Skeletal muscle satellite cell (primary cell): ENCODE measurements at regions not wholly inside any gene's neighbourhood (a gene's known extent, or its start where the extent isn't known, plus 50 kb on each side); places are given as distances from the start of the nearest gene placed in this dataset.

Source experiments
- H3K27me3 ChIP-seq: 2 replicates; pipeline ENCODE4 v1.7.0; 2013; ENCODE audit warnings: low read length; ENCODE audit not compliant: control insufficient read depth, insufficient read depth
- H3K36me3 ChIP-seq: 2 replicates; pipeline ENCODE4 v1.7.0; 2013; ENCODE audit warnings: mild to moderate bottlenecking, control low read depth, low read length; ENCODE audit not compliant: insufficient read depth
- H3K4me1 ChIP-seq: 2 replicates; pipeline ENCODE4 v1.7.0; 2013; ENCODE audit warnings: low read length; ENCODE audit not compliant: control insufficient read depth, insufficient read depth
- H3K4me2 ChIP-seq: 2 replicates; pipeline ENCODE4 v1.7.0; 2013; ENCODE audit warnings: mild to moderate bottlenecking, low read length
- H3K4me3 ChIP-seq: 2 replicates; pipeline ENCODE4 v1.7.0; 2013; ENCODE audit warnings: low read length
- H3K9ac ChIP-seq: 2 replicates; pipeline ENCODE4 v1.7.0; 2013; ENCODE audit warnings: mild to moderate bottlenecking, low read depth, low read length, moderate library complexity
- H3K9me3 ChIP-seq: replicated peaks from 2 replicates; pipeline ENCODE4 v1.7.0; 2013; ENCODE audit warnings: mild to moderate bottlenecking, control low read depth, low read length

DNA sequence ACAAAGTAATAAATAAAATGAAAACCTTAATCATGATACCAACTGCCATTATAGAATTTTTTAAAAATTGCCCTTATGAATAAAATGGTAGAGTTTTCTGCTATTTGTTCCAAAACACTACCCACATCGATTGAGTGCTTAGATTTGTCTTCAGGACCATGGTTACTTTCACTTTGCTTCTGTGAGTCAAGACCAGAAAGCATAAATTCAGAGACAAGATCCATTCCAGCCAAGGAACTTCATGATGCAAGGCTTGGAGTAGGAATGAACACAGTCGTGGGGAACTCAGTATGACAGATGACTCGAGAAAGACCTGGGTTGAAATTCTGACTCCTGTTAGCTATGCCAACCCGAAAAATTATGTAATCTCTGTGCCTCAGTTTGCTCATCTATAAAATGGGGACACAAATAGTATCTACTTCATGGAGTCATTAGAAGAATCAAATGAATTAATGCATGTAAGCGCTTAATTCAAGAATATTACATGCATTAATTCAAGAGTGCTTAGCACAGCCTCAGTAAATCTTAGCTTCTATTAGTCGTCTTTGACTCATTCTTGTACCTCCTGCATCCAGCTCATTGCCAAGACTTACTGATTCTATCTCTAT, 72.5 kb upstream of the MYLIP start:
- no peak overlapping the region for H3K9ac ChIP-seq
- no peaks in the 10 kb centered on the region for H3K36me3 ChIP-seq
- H3K9me3 ChIP-seq: no peaks in the 10 kb centered on the region
- peaks cover 7% of the 10 kb centered on the region for H3K27me3 ChIP-seq
- H3K4me1 ChIP-seq: no peaks in the 10 kb centered on the region
- H3K4me2 ChIP-seq: no peak overlapping the region
- H3K4me3 ChIP-seq: no peak overlapping the region

DNA sequence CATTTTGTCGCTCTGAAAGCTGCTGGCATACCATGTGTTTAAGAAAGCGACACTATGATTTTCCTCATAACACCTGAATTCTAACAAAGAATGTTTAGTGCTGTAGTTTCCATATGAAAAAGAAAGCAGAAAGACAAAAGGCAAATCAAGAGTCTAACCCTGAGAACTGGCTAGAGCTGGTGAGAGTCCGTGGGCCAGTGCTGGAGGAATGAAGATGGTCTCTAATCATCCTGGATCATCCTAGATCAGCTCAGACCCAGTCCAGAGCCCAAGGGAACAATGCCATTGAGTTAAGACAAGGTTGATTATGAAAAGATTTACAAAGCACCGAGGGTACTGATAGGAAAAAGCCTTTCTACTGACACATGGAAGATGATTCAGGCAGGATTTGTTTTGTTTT, 73.0 kb upstream of the MYLIP start:
- H3K4me1 ChIP-seq: no peaks in the 10 kb centered on the region
- no peak overlapping the region for H3K9ac ChIP-seq
- H3K4me3 ChIP-seq: no peak overlapping the region
- peaks cover 7% of the 10 kb centered on the region for H3K27me3 ChIP-seq
- H3K36me3 ChIP-seq: no peaks in the 10 kb centered on the region
- no peak overlapping the region for H3K4me2 ChIP-seq
- H3K9me3 ChIP-seq: no peaks in the 10 kb centered on the region

DNA sequence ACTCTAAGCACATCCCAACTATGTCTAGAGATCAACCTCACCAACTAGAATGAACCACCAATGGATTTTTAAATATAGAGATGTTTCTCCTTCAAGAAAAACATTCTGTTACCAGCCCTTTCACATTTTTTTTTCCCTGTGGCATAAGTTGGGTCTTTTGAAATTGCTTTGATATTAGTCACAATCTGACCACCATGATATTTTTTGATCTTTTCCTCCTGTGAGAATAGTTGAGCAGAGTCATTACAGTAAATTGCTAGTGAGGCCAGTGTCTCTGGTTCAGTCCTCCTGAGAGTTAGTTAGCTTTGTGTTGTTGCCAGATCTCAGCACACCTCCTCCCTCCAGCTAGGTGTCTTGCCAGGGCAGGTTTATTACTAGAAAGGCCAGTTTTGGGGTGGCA, 79.7 kb upstream of the MYLIP start:
- no peaks in the 10 kb centered on the region for H3K4me1 ChIP-seq
- no peak overlapping the region for H3K9ac ChIP-seq
- no peaks in the 10 kb centered on the region for H3K27me3 ChIP-seq
- H3K36me3 ChIP-seq: no peaks in the 10 kb centered on the region
- no peak overlapping the region for H3K4me3 ChIP-seq
- no peak overlapping the region for H3K4me2 ChIP-seq
- H3K9me3 ChIP-seq: no peaks in the 10 kb centered on the region

DNA sequence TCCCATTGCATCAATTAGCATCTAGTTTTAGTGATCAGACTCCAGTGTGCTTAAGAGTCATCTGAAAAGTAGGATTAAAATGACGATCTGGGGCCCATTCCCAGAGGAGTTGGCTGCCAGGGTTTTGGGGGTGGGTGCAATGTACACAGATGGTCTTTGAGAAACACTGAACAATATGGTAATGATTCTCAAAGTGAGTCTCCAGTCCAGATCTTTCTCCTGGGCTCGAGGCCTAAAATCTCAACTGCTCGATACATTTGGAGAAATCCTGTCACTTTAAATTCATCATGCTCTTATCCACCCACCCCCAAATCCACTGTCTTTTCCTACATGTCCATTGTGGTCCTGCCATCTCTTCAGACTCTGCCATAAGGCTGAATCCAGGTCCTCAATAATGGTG, 80.7 kb upstream of the MYLIP start:
- no peaks in the 10 kb centered on the region for H3K36me3 ChIP-seq
- no peak overlapping the region for H3K4me2 ChIP-seq
- H3K9ac ChIP-seq: no peak overlapping the region
- H3K27me3 ChIP-seq: no peaks in the 10 kb centered on the region
- H3K9me3 ChIP-seq: no peaks in the 10 kb centered on the region
- no peaks in the 10 kb centered on the region for H3K4me1 ChIP-seq
- H3K4me3 ChIP-seq: no peak overlapping the region

DNA sequence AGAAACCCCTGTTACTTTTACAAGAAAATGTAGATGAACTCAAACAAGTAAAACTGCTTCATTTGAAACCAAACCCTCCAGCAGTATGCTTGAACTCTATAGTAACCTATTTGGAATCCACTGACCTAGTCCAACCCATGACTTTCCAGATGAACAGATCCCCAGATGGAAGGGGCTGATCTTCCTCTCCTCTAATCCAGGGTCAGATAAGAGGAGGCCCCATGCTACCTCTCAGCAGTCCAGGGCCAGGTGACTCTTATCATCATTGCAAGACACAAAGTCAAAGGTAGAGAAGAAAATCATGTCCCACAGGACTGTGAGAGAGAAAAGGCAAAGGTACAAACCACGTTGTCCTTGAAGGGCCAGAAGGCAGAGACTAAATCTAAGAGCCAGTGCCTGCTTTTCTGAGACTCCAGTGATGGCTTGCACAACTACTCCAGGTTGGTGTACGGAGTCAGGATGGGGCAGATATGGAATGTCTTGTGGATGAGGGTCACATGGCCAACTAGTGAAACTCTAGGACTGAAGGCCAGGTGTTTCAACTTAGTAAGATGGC, 81.4 kb upstream of the MYLIP start:
- Histone ChIP-seq H3K4me3 (no peak overlapping the region), H3K9me3 (no peaks in the 10 kb centered on the region), H3K4me1 (no peaks in the 10 kb centered on the region), H3K9ac (no peak overlapping the region), H3K4me2 (no peak overlapping the region), H3K27me3 (no peaks in the 10 kb centered on the region), H3K36me3 (no peaks in the 10 kb centered on the region)

- no peak overlapping the region for H3K4me3 ChIP-seq
- H3K9me3 ChIP-seq: no peaks in the 10 kb centered on the region
- H3K4me2 ChIP-seq: no peak overlapping the region
- no peaks in the 10 kb centered on the region for H3K27me3 ChIP-seq
- H3K4me1 ChIP-seq: no peaks in the 10 kb centered on the region
- no peak overlapping the region for H3K9ac ChIP-seq
- H3K36me3 ChIP-seq: no peaks in the 10 kb centered on the region
Observed at GRCh38 chr6:16045238-16045637, 83.6 kb upstream of the MYLIP start.

DNA sequence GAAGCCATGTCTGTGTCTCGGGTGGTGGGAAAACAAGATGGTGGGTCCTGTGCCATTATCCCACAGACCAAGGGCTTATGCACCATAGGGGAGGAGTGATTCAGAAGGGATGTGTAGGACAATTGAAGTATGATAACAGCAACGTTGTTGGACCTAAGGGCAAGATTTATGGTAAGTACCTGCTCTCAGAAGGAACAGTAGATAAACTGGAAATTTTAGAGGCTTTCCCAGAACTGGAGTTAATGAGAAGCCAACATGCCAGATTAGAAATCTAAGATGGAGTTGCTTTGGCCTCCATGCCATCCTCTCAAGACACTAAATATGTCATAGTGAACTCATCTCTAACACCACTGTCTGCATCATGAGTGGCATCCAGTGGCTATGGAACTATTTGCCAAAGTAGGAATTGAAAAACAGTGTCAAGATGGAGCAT, 84.7 kb upstream of the MYLIP start:
- Histone ChIP-seq H3K9me3 (no peaks in the 10 kb centered on the region), H3K4me2 (no peak overlapping the region), H3K27me3 (no peaks in the 10 kb centered on the region)

DNA sequence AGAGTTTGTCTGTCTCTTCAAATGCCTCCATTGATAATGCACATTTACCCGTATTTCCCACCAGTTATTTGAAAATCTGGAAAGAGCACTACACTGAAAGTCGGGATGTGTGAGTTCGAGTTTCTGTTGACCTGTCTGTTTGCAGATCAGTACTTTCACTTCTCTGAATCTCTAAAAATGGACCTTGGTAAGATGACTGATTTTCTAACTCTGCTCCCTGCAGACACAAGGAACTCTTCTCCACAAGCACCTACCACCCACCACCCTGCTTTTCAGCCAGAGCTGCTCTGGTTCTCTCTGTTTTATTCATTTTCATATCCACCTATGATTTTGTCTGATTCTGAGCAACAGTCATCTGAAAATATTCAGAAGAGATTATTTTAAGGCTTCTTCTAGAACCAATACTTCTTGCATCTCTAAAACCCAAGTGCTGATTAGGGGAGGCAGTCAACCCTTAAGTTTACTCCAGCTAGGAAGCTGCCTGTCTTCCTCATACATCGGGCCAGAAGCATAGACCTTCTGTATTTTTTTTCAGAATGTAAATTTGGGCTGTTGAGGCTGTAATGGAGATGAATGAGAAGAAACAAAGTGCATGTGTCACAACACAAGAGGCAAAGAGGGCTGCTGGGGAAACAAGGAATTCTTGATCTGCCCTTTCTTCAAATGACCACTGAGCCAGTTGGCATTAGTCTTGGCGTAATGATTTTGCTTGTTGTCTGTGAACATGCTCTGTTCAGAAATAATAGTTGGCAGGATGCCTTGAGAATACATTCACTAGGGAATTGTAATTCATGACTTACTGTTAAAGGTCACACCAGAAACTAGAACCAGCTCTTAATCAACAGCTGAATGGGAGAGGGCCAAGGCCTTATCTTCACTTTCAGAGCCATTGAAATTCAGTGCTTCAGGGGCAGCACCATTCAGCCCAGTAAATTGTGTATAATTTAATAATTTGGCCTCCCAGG, 85.4 kb upstream of the MYLIP start:
- Histone ChIP-seq H3K9ac (no peak overlapping the region), H3K36me3 (no peaks in the 10 kb centered on the region), H3K4me3 (no peak overlapping the region), H3K4me1 (no peaks in the 10 kb centered on the region), H3K27me3 (no peaks in the 10 kb centered on the region), H3K9me3 (no peaks in the 10 kb centered on the region), H3K4me2 (no peak overlapping the region)

More for the DNA sequence above, 84.7 kb upstream of the MYLIP start:
- H3K36me3 ChIP-seq: no peaks in the 10 kb centered on the region
- no peaks in the 10 kb centered on the region for H3K4me1 ChIP-seq
- H3K9ac ChIP-seq: no peak overlapping the region
- no peak overlapping the region for H3K4me3 ChIP-seq

DNA sequence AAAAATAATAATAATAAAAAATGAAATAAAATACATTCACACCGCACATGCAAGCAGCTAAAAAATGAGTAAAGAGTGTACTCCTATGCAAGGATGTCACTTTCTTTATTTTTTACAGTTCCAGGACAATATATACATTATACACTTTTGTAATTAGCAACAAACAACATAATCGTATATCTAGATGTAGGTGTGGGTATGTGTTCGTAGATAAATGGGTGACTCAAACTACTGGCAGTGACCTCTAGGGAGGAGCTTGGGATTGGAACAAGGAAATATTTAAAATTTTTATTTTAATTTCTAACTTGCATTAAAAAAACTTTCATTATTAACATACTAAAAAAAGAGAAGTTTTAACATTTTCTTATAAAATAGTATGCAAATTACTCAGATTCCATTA, 86.1 kb upstream of the MYLIP start:
- no peak overlapping the region for H3K4me3 ChIP-seq

DNA sequence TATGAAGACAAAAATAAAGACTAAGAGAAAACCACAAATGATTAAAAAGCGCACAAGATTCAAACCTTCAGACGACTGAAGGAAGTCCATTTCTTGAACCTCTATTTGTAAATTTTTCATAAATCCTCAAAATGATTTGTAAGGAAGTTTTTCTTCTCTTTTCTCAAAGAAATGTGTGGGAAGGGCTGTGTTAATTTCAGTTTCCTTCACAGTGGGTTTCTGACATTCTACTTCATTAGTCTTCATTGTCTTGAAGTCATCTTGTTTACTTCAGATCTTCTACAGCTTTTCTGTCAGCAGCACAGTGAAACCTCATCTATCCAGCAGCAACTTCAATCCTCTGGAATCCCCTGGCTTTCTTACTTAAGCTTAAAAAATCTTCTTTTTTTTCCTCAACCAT, 87.6 kb upstream of the MYLIP start:
- Histone ChIP-seq H3K4me3 (no peak overlapping the region), H3K9me3 (no peaks in the 10 kb centered on the region), H3K9ac (no peak overlapping the region), H3K4me2 (no peak overlapping the region), H3K4me1 (no peaks in the 10 kb centered on the region), H3K36me3 (no peaks in the 10 kb centered on the region), H3K27me3 (no peaks in the 10 kb centered on the region)

More for the DNA sequence above, 86.1 kb upstream of the MYLIP start:
- no peaks in the 10 kb centered on the region for H3K4me1 ChIP-seq
- H3K4me2 ChIP-seq: no peak overlapping the region
- no peaks in the 10 kb centered on the region for H3K9me3 ChIP-seq
- H3K36me3 ChIP-seq: no peaks in the 10 kb centered on the region
- no peak overlapping the region for H3K9ac ChIP-seq
- H3K27me3 ChIP-seq: no peaks in the 10 kb centered on the region

- H3K4me1 ChIP-seq: no peaks in the 10 kb centered on the region
- no peaks in the 10 kb centered on the region for H3K36me3 ChIP-seq
- no peak overlapping the region for H3K4me2 ChIP-seq
- H3K4me3 ChIP-seq: no peak overlapping the region
- H3K9me3 ChIP-seq: no peaks in the 10 kb centered on the region
- no peak overlapping the region for H3K9ac ChIP-seq
- H3K27me3 ChIP-seq: peaks cover 2% of the 10 kb centered on the region
Observed at GRCh38 chr6:16040628-16040974, 88.3 kb upstream of the MYLIP start.
